ENCODE measurements at regions not wholly inside any gene's neighbourhood (a gene's known extent, or its start where the extent isn't known, plus 50 kb on each side); places are given as distances from the start of the nearest gene placed in this dataset.

GRCh38 chr2:35000453-35000852, 1355.1 kb upstream of the CRIM1 start:
- TF ChIP-seq CTCF (IDR thresholded peaks at IDR 0.05): no peak
- TF ChIP-seq POLR2AphosphoS5 (IDR thresholded peaks at IDR 0.05): no peak

All from prostate gland (tissue), 2 donors.